Spleen (tissue), 11 donors: ENCODE measurements at regions not wholly inside any gene's neighbourhood (a gene's known extent, or its start where the extent isn't known, plus 50 kb on each side); places are given as distances from the start of the nearest gene placed in this dataset.

Experiments used
- DNase-seq: peaks from one replicate; pipeline ENCODE4 v3.0.0-alpha.2; 2020
- H3K27ac ChIP-seq, 8 donors: fragments of 200-600 bp; sonication (generic) in 7 of 8; 1 replicate in 4 of 8; 2 replicates in 4 of 8; pipeline versions ENCODE4 v1.5.0 to v1.8.0; 2016 to 2021; ENCODE audit warnings: inconsistent platforms in 4 of 8, mild to moderate bottlenecking in 4 of 8, moderate library complexity in 1 of 8
- H3K27me3 ChIP-seq, 7 donors: fragments of 200-600 bp; sonication (generic) in 6 of 7; replicated peaks in 1 of 7; 1 replicate in 4 of 7; 2 replicates in 3 of 7; pipeline versions ENCODE4 v1.5.0 to v1.8.0; 2016 to 2021; ENCODE audit warnings: inconsistent platforms in 3 of 7, mild to moderate bottlenecking in 1 of 7
- H3K36me3 ChIP-seq, 6 donors: fragments of 200-600 bp; sonication (generic) in 5 of 6; 1 replicate in 4 of 6; 2 replicates in 2 of 6; pipeline versions ENCODE4 v1.5.0 to v1.8.0; 2016 to 2021; ENCODE audit warnings: inconsistent platforms in 2 of 6
- H3K4me1 ChIP-seq, 6 donors: fragments of 200-600 bp; sonication (generic) in 5 of 6; 1 replicate in 3 of 6; 2 replicates in 3 of 6; pipeline versions ENCODE4 v1.5.0 to v1.8.0; 2016 to 2021; ENCODE audit warnings: inconsistent platforms in 3 of 6
- H3K4me3 ChIP-seq, 8 donors: fragments of 200-600 bp; sonication (generic) in 7 of 8; 1 replicate in 4 of 8; 2 replicates in 4 of 8; pipeline versions ENCODE4 v1.5.0 to v1.8.0; 2016 to 2021; ENCODE audit warnings: inconsistent platforms in 4 of 8, mild to moderate bottlenecking in 4 of 8, moderate library complexity in 2 of 8
- H3K9me3 ChIP-seq, 8 donors: fragments of 200-600 bp; sonication (generic) in 7 of 8; 1 replicate in 4 of 8; 2 replicates in 4 of 8; pipeline versions ENCODE4 v1.5.0 to v1.8.0; 2016 to 2021; ENCODE audit warnings: inconsistent platforms in 4 of 8
- POLR2A ChIP-seq, 3 donors: fragments of 450-650 bp; IDR thresholded peaks; one replicate each; pipeline ENCODE4 v1.5.1; 2017; ENCODE audit warnings: antibody characterized with exemption in 3 of 3, mild to moderate bottlenecking in 1 of 3
- POLR2AphosphoS5 ChIP-seq, 3 donors: sonication (generic); formaldehyde crosslinking; IDR thresholded peaks; one replicate each; pipeline ENCODE4 v1.5.1; 2017; ENCODE audit warnings: antibody characterized with exemption in 3 of 3
- WGBS, 5 donors: extraction: QIAGEN DNeasy Blood & Tissue Kit in 3 of 5; methylation state at CpG; one replicate each; pipeline versions ENCODE4 v1.1.5 to v1.1.7; 2013 to 2018; 5-methylcytosine and 5-hydroxymethylcytosine counted together
- intact Hi-C: fragments of 100-400 bp; cut with DNase I; formaldehyde crosslinking; loops from one replicate; pipeline ENCODE4 v1.15.0; 2023; ENCODE audit warnings: low total_unique reads
- TF ChIP-seq, protein P1 (sequence below), 11 experiments: fragments of 200-600 bp in 7 of 11; fragments of 450-650 bp in 4 of 11; sonication (generic) in 4 of 11; IDR thresholded peaks in 8 of 11; conservative IDR thresholded peaks in 3 of 11; 1 replicate in 7 of 11; 2 replicates in 4 of 11; pipeline versions ENCODE4 v1.4.0 to v1.8.0; 2016 to 2021; ENCODE audit warnings: antibody characterized with exemption in 11 of 11, inconsistent platforms in 4 of 11, mild to moderate bottlenecking in 1 of 11
- donor health status: healthy with polysubstance abuse.
- donor health status: DM: no; HTN: no; CAD: no; lungs with moderate emphysema.
- donor health status: DM: no; HTN: no; CAD: no.
- donor health status: Bipolar disorder and iron deficiency.
- donor health status: healthy.
- donor health status: DM: no; HTN: no; CAD: no.
- donor health status: DM: yes; HTN: yes; CAD: no.

DNA sequence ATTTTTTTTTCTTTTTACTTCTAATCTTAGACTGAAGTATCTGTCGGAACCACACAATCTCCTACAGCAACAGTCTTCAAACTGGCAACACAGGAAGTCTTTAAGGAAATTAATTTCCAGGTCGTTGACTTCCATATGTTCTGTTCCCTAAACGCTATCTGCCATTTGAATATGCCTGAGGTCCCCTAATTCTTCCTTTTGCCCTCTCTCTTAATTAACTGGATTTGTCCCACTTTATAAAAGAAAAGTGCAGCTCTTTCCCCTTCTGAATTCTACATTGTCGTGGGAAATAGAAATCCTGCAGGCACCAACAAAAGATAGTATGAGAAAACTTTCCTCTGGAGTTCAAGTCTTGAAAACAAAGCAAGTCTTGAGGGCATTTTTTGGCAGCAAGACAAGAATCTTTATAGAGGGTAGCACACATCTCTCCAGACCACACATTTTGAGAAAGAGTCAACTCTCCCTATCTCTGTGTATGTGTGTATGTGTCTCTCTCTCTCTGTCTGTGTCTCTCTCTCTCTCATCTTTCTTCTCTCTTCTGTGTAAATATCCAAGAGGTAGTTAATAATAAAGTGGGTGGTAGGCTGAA lies 879.8 kb downstream of the SOCS6 start:
- no peak for DNase-seq
- Histone ChIP-seq H3K27ac (no peak overlapping the region), H3K4me3 (no peak overlapping the region), H3K4me1 (no peaks in the 10 kb centered on the region), H3K27me3 (no peaks in the 10 kb centered on the region), H3K9me3 (no peaks in the 10 kb centered on the region), H3K36me3 (no peaks in the 10 kb centered on the region)
- 14 to 28% (median 20%) methylated on average over 4 of the region's 4 CpGs for WGBS, 5 donors
- TF ChIP-seq, protein P1, sequence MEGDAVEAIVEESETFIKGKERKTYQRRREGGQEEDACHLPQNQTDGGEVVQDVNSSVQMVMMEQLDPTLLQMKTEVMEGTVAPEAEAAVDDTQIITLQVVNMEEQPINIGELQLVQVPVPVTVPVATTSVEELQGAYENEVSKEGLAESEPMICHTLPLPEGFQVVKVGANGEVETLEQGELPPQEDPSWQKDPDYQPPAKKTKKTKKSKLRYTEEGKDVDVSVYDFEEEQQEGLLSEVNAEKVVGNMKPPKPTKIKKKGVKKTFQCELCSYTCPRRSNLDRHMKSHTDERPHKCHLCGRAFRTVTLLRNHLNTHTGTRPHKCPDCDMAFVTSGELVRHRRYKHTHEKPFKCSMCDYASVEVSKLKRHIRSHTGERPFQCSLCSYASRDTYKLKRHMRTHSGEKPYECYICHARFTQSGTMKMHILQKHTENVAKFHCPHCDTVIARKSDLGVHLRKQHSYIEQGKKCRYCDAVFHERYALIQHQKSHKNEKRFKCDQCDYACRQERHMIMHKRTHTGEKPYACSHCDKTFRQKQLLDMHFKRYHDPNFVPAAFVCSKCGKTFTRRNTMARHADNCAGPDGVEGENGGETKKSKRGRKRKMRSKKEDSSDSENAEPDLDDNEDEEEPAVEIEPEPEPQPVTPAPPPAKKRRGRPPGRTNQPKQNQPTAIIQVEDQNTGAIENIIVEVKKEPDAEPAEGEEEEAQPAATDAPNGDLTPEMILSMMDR (IDR thresholded peaks at IDR 0.05 in 8 of 11, conservative IDR thresholded peaks at IDR 0.05 in 3 of 11), result no peak
- TF ChIP-seq POLR2A (IDR thresholded peaks at IDR 0.05) (no peak), POLR2AphosphoS5 (IDR thresholded peaks at IDR 0.05) (no peak)
- intact Hi-C loops, result no loop called here

DNA sequence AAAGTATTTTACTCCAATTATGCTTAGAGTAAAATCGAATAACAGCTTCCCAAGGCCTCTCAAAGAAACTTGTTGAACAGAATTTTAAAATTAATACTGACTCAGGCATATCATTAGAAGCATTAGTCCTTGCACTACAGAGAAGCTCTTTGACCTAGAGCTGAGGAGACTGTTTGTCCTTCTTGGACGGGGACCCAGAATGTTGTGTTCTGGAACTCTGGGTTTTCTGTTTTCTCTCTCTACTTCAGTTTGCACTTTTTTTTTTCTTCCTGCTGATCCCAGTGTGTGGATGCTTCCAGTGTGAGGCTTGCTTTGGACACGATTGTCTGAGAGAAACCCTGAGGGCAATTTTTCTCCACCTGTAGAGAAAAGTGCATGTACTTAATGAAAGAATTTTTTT lies 847.6 kb downstream of the SOCS6 start:
- Histone ChIP-seq H3K27ac (no peak overlapping the region), H3K4me1 (no peaks in the 10 kb centered on the region), H3K27me3 (no peaks in the 10 kb centered on the region), H3K4me3 (no peak overlapping the region), H3K36me3 (no peaks in the 10 kb centered on the region), H3K9me3 (peaks cover 0 to 7% (median 0%) of the 10 kb centered on the region in 8 donors)
- intact Hi-C loops, result no loop called here
- no peak for DNase-seq
- WGBS, 5 donors, result 61 to 82% (median 68%) methylated on average over 3 of the region's 3 CpGs
- no peak for TF ChIP-seq POLR2A (IDR thresholded peaks at IDR 0.05)
- TF ChIP-seq POLR2AphosphoS5 (IDR thresholded peaks at IDR 0.05), result no peak
- TF ChIP-seq, protein P1 (IDR thresholded peaks at IDR 0.05 in 8 of 11, conservative IDR thresholded peaks at IDR 0.05 in 3 of 11), result no peak

DNA sequence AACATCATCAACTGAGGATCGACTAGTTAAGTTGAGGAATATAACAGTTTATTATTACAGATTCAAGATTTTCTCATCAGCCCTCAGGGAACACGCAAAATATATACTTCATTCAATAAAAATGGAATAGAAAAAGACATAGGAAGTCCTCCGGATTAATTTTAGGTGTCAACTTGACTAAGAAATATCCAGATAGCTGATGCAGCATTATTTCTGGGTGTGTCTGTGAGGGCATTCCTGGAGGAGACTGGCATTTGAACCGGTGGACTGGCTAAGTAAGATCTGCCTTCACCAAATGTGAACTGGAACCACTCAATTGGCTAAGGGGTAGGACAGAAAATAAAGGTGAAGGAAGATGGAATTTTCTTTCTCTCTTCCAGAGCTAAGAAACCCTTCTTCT lies 845.3 kb downstream of the SOCS6 start:
- H3K27me3 ChIP-seq, result no peaks in the 10 kb centered on the region

DNA sequence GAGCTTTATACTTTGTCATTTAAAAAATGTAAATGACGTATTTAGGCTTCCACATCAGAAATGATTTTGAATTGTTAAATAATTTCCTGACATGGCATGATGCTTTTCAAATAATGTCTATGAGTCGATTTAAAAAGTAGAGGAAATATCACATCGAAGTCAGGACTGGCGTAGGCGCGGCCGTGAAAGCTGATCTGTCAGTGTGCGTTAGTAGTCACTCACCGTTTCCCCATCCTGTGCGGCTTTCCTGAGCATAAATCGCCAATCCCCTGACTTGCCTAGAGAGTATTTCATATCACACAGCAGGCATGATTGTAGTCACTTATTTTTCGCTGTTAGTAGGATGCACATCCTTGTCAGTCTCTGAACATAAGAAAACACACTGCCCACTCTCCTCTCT lies 843.1 kb downstream of the SOCS6 start:
- Histone ChIP-seq H3K9me3 (peaks cover 0 to 13% (median 3%) of the 10 kb centered on the region in 8 donors), H3K4me1 (no peaks in the 10 kb centered on the region), H3K4me3 (no peak overlapping the region), H3K27ac (no peak overlapping the region), H3K36me3 (no peaks in the 10 kb centered on the region), H3K27me3 (no peaks in the 10 kb centered on the region)
- no peak for TF ChIP-seq POLR2AphosphoS5 (IDR thresholded peaks at IDR 0.05)
- TF ChIP-seq, protein P1 (IDR thresholded peaks at IDR 0.05 in 8 of 11, conservative IDR thresholded peaks at IDR 0.05 in 3 of 11), result no peak
- no peak for TF ChIP-seq POLR2A (IDR thresholded peaks at IDR 0.05)
- 88 to 95% (median 89%) methylated on average over 12 of the region's 12 CpGs for WGBS, 5 donors
- DNase-seq, result no peak
- intact Hi-C loops, result no loop called here

More for the DNA sequence above, 845.3 kb downstream of the SOCS6 start:
- Histone ChIP-seq H3K27ac (no peak overlapping the region), H3K4me1 (no peaks in the 10 kb centered on the region), H3K9me3 (peaks cover 0 to 13% (median 3%) of the 10 kb centered on the region in 8 donors), H3K4me3 (no peak overlapping the region), H3K36me3 (no peaks in the 10 kb centered on the region)
- no peak for DNase-seq
- intact Hi-C loops, result no loop called here
- TF ChIP-seq POLR2A (IDR thresholded peaks at IDR 0.05), result no peak
- TF ChIP-seq, protein P1 (IDR thresholded peaks at IDR 0.05 in 8 of 11, conservative IDR thresholded peaks at IDR 0.05 in 3 of 11), result no peak
- TF ChIP-seq POLR2AphosphoS5 (IDR thresholded peaks at IDR 0.05), result no peak
- 73 to 81% (median 74%) methylated on average over 4 of the region's 4 CpGs for WGBS, 5 donors
